ENCODE measurements at regions not wholly inside any gene's neighbourhood (a gene's known extent, or its start where the extent isn't known, plus 50 kb on each side); places are given as distances from the start of the nearest gene placed in this dataset.
"Not testable (repeated sequence)": the region's sequence is repeated elsewhere in the genome, so short reads cannot be mapped to it uniquely, and the experiment has no call there.

- Mint-ChIP-seq H3K4me1 (ENCODE audit: low read depth) (no peaks in the 10 kb centered on the region), H3K27ac (no peak overlapping the region), H3K9me3 (ENCODE audit: low read depth) (peaks cover 24% of the 10 kb centered on the region), H3K27me3 (no peaks in the 10 kb centered on the region), H3K4me3 (ENCODE audit: low read depth) (no peak overlapping the region), H3K36me3 (ENCODE audit: insufficient read depth) (peaks cover 4% of the 10 kb centered on the region)
- TF ChIP-seq CTCF (IDR thresholded peaks at IDR 0.05; ENCODE audit: unreplicated experiment): no peak
- no peak for DNase-seq (ENCODE audit: low spot score, unreplicated experiment)
These were observed 132.3 kb downstream of the ADCYAP1 start for GRCh38 chr18:1036926-1037325.

- H3K9me3 Mint-ChIP-seq (ENCODE audit: low read depth): peaks cover 25% of the 10 kb centered on the region
- H3K4me3 Mint-ChIP-seq (ENCODE audit: low read depth): no peak overlapping the region
- no peak for TF ChIP-seq CTCF (IDR thresholded peaks at IDR 0.05; ENCODE audit: unreplicated experiment)
- peaks cover 2% of the 10 kb centered on the region for H3K36me3 Mint-ChIP-seq (ENCODE audit: insufficient read depth)
- H3K27ac Mint-ChIP-seq: no peak overlapping the region
- no peaks in the 10 kb centered on the region for H3K27me3 Mint-ChIP-seq
- DNase-seq (ENCODE audit: low spot score, unreplicated experiment): no peak
- no peaks in the 10 kb centered on the region for H3K4me1 Mint-ChIP-seq (ENCODE audit: low read depth)
These were observed 133.1 kb downstream of the ADCYAP1 start for GRCh38 chr18:1037776-1038175.

DNA sequence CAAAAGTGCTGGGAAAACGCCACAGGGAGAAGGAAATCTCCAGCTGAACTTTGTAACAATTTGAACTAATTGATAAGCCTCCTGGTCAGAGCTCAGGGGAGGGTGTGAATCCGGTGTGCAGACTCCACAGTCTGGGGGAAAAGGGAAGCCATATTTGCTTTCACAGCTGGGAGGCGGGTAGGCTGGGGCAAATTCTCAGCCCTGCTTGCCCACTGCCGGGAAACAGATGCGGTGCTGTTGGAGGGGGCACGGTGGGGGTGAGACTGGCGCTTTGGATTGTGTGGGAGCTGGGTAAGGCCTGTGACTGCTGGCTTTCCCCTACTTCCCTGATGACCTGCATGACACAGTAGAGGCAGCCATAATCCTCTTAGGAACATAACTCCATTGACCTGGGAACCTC, 134.8 kb downstream of the ADCYAP1 start:
- H3K36me3 Mint-ChIP-seq (ENCODE audit: insufficient read depth): peaks cover 2% of the 10 kb centered on the region
- H3K27me3 Mint-ChIP-seq: no peaks in the 10 kb centered on the region
- no peak overlapping the region for H3K4me3 Mint-ChIP-seq (ENCODE audit: low read depth)
- no peaks in the 10 kb centered on the region for H3K4me1 Mint-ChIP-seq (ENCODE audit: low read depth)
- TF ChIP-seq CTCF (IDR thresholded peaks at IDR 0.05; ENCODE audit: unreplicated experiment): no peak
- no peak overlapping the region for H3K27ac Mint-ChIP-seq
- peaks cover 26% of the 10 kb centered on the region for H3K9me3 Mint-ChIP-seq (ENCODE audit: low read depth)
- no peak for DNase-seq (ENCODE audit: low spot score, unreplicated experiment)

- peaks cover 26% of the 10 kb centered on the region for H3K9me3 Mint-ChIP-seq (ENCODE audit: low read depth)
- not testable (repeated sequence) for H3K4me1 Mint-ChIP-seq (ENCODE audit: low read depth); H3K27me3 Mint-ChIP-seq; DNase-seq (ENCODE audit: low spot score, unreplicated experiment); H3K4me3 Mint-ChIP-seq (ENCODE audit: low read depth); H3K36me3 Mint-ChIP-seq (ENCODE audit: insufficient read depth); H3K27ac Mint-ChIP-seq
These were observed 138.4 kb downstream of the ADCYAP1 start for GRCh38 chr18:1043039-1043438.

DNA sequence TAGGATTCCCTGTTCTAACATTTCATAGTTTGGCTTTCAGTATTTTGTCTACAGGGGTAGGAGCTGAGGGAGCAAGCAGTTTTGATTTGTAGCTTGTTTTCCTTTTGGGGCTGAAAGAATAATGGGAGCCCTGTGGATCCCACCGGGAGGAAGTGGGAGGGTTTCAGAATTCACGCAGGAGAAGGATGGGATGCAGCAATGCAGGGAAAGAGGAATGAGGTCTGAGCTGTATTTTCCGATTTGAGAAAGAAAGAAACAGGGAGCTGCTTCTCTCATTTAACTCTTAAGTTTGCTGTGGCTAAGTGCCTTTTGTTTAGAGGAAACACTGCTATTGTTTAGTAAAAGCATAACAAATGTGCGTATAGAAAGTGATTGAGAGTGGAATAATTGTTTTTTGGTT, 141.0 kb downstream of the ADCYAP1 start:
- H3K27me3 Mint-ChIP-seq: no peaks in the 10 kb centered on the region
- no peak overlapping the region for H3K4me3 Mint-ChIP-seq (ENCODE audit: low read depth)
- H3K9me3 Mint-ChIP-seq (ENCODE audit: low read depth): peaks cover 26% of the 10 kb centered on the region
- no peak overlapping the region for H3K27ac Mint-ChIP-seq
- no peak for TF ChIP-seq CTCF (IDR thresholded peaks at IDR 0.05; ENCODE audit: unreplicated experiment)
- no peak for DNase-seq (ENCODE audit: low spot score, unreplicated experiment)
- H3K4me1 Mint-ChIP-seq (ENCODE audit: low read depth): no peaks in the 10 kb centered on the region
- no peaks in the 10 kb centered on the region for H3K36me3 Mint-ChIP-seq (ENCODE audit: insufficient read depth)

GRCh38 chr18:1047406-1047805, 142.7 kb downstream of the ADCYAP1 start:
- Mint-ChIP-seq H3K4me3 (ENCODE audit: low read depth) (no peak overlapping the region), H3K27ac (no peak overlapping the region), H3K27me3 (no peaks in the 10 kb centered on the region), H3K36me3 (ENCODE audit: insufficient read depth) (no peaks in the 10 kb centered on the region), H3K4me1 (ENCODE audit: low read depth) (no peaks in the 10 kb centered on the region), H3K9me3 (ENCODE audit: low read depth) (peaks cover 15% of the 10 kb centered on the region)
- no peak for TF ChIP-seq CTCF (IDR thresholded peaks at IDR 0.05; ENCODE audit: unreplicated experiment)
- no peak for DNase-seq (ENCODE audit: low spot score, unreplicated experiment)
